H9 (cell line): ENCODE measurements at regions not wholly inside any gene's neighbourhood (a gene's known extent, or its start where the extent isn't known, plus 50 kb on each side); places are given as distances from the start of the nearest gene placed in this dataset.

Source experiments
- DNase-seq: peaks from one replicate; pipeline ENCODE4 v3.0.0-alpha.2; 2017
- H2AFZ ChIP-seq: one replicate; pipeline ENCODE4 v1.6.1; 2013; ENCODE audit warnings: mild to moderate bottlenecking, low read length, control low read depth, moderate library complexity
- H2AK5ac ChIP-seq: 2 replicates; pipeline ENCODE4 v1.6.1; 2013; ENCODE audit warnings: low read length, control low read depth, mixed read lengths; ENCODE audit not compliant: insufficient read length
- H2BK120ac ChIP-seq: one replicate; pipeline ENCODE4 v1.6.1; 2013; ENCODE audit warnings: low read depth, mild to moderate bottlenecking, low read length, control low read depth, inconsistent platforms; ENCODE audit not compliant: poor library complexity, severe bottlenecking
- H2BK12ac ChIP-seq: 2 replicates; pipeline ENCODE4 v1.6.1; 2013; ENCODE audit warnings: low read length, control low read depth, mixed read lengths, low read depth; ENCODE audit not compliant: insufficient read length
- H2BK15ac ChIP-seq: 2 replicates; pipeline ENCODE4 v1.6.1; 2013; ENCODE audit warnings: low read depth, low read length, control low read depth
- H2BK20ac ChIP-seq: one replicate; pipeline ENCODE4 v1.6.1; 2013; ENCODE audit warnings: low read depth, mild to moderate bottlenecking, low read length, control low read depth, inconsistent platforms; ENCODE audit not compliant: poor library complexity, severe bottlenecking
- H2BK5ac ChIP-seq: 2 replicates; pipeline ENCODE4 v1.6.1; 2013; ENCODE audit warnings: low read length, control low read depth, mixed read lengths; ENCODE audit not compliant: insufficient read length
- H3K14ac ChIP-seq: 2 replicates; pipeline ENCODE4 v1.6.1; 2013; ENCODE audit warnings: low read length, control low read depth; ENCODE audit not compliant: insufficient read depth
- H3K18ac ChIP-seq: 2 replicates; pipeline ENCODE4 v1.6.1; 2013; ENCODE audit warnings: low read depth, mild to moderate bottlenecking, mixed read lengths, low read length, control low read depth; ENCODE audit not compliant: insufficient read length
- H3K23ac ChIP-seq: 2 replicates; pipeline ENCODE4 v1.6.1; 2013; ENCODE audit warnings: low read length, control low read depth, mixed read lengths, low read depth; ENCODE audit not compliant: insufficient read length
- H3K23me2 ChIP-seq: 2 replicates; pipeline ENCODE4 v1.6.1; 2013; ENCODE audit warnings: low read depth, mild to moderate bottlenecking, mixed read lengths, low read length, control low read depth; ENCODE audit not compliant: insufficient read length, poor library complexity, severe bottlenecking
- H3K27ac ChIP-seq: 2 replicates; pipeline ENCODE4 v1.5.1; 2013; ENCODE audit warnings: low read length, control low read depth, mixed read lengths, low read depth; ENCODE audit not compliant: insufficient read length
- H3K27me3 ChIP-seq: 2 replicates; pipeline ENCODE4 v1.6.1; 2013; ENCODE audit warnings: low read length, control low read depth, inconsistent platforms; ENCODE audit not compliant: insufficient read depth
- H3K4ac ChIP-seq: 2 replicates; pipeline ENCODE4 v1.6.1; 2013; ENCODE audit warnings: low read depth, mild to moderate bottlenecking, control low read depth, inconsistent platforms, low read length, moderate library complexity
- H3K4me1 ChIP-seq: 2 replicates; pipeline ENCODE4 v1.6.1; 2013; ENCODE audit warnings: low read length, control low read depth, inconsistent platforms; ENCODE audit not compliant: insufficient read depth
- H3K4me2 ChIP-seq: 2 replicates; pipeline ENCODE4 v1.6.1; 2013; ENCODE audit warnings: low read length, control low read depth, mixed read lengths; ENCODE audit not compliant: insufficient read length, insufficient read depth
- H3K56ac ChIP-seq: 2 replicates; pipeline ENCODE4 v1.6.1; 2013; ENCODE audit warnings: low read depth, mild to moderate bottlenecking, mixed read lengths, low read length, control low read depth; ENCODE audit not compliant: insufficient read length
- H3K79me1 ChIP-seq: 2 replicates; pipeline ENCODE4 v1.6.1; 2013; ENCODE audit warnings: low read depth, mild to moderate bottlenecking, moderate library complexity, low read length, control low read depth, inconsistent platforms; ENCODE audit not compliant: insufficient read depth, poor library complexity, severe bottlenecking
- H3K79me2 ChIP-seq: 2 replicates; pipeline ENCODE4 v1.6.1; 2013; ENCODE audit warnings: low read length, control low read depth, inconsistent platforms; ENCODE audit not compliant: insufficient read depth
- H3K9ac ChIP-seq: 2 replicates; pipeline ENCODE4 v1.6.1; 2013; ENCODE audit warnings: low read length, control low read depth, mixed read lengths; ENCODE audit not compliant: insufficient read length; ENCODE audit errors: extremely low read depth
- H3K9me3 ChIP-seq: one replicate; pipeline ENCODE4 v1.6.1; 2013; ENCODE audit warnings: low read depth, low read length, inconsistent platforms; ENCODE audit not compliant: control insufficient read depth
- H3T11ph ChIP-seq: one replicate; pipeline ENCODE4 v1.6.1; 2013; ENCODE audit warnings: mild to moderate bottlenecking, low read length, control low read depth, inconsistent platforms
- H4K20me1 ChIP-seq: one replicate; pipeline ENCODE4 v1.6.1; 2013; ENCODE audit not compliant: control insufficient read depth, insufficient read length, insufficient read depth
- H4K5ac ChIP-seq: 2 replicates; pipeline ENCODE4 v1.6.1; 2013; ENCODE audit warnings: low read depth, mild to moderate bottlenecking, mixed read lengths, low read length, control low read depth; ENCODE audit not compliant: insufficient read length
- H4K8ac ChIP-seq: replicated peaks from 2 replicates; pipeline ENCODE4 v1.6.1; 2013; ENCODE audit warnings: low read length, control low read depth, mixed read lengths, low read depth; ENCODE audit not compliant: insufficient read length
- H4K91ac ChIP-seq: 2 replicates; pipeline ENCODE4 v1.6.1; 2013; ENCODE audit warnings: low read depth, mild to moderate bottlenecking, moderate library complexity, mixed read lengths, low read length, control low read depth; ENCODE audit not compliant: insufficient read length
- H3K27ac Mint-ChIP-seq, 3 experiments: 2 replicates in 2 of 3; 3 replicates in 1 of 3; pipeline ENCODE4 v1.8.0; 2020 to 2021; ENCODE audit warnings: mixed read lengths in 3 of 3, mild to moderate bottlenecking in 1 of 3, moderate library complexity in 1 of 3
- H3K27me3 Mint-ChIP-seq: 2 replicates; pipeline ENCODE4 v1.8.0; 2021; ENCODE audit warnings: low read depth, mild to moderate bottlenecking, moderate library complexity, mixed read lengths
- H3K36me3 Mint-ChIP-seq, 3 experiments: 2 replicates in 2 of 3; 3 replicates in 1 of 3; pipeline ENCODE4 v1.8.0; 2020 to 2021; ENCODE audit warnings: low read depth in 3 of 3, mixed read lengths in 3 of 3; ENCODE audit not compliant: insufficient read depth in 1 of 3
- H3K4me1 Mint-ChIP-seq, 2 experiments: 2 replicates each; pipeline ENCODE4 v1.8.0; 2020; ENCODE audit warnings: mixed read lengths in 2 of 2
- H3K4me3 Mint-ChIP-seq, 2 experiments: 2 replicates in 1 of 2; 3 replicates in 1 of 2; pipeline ENCODE4 v1.8.0; 2020 to 2021; ENCODE audit warnings: mild to moderate bottlenecking in 2 of 2, mixed read lengths in 2 of 2, moderate library complexity in 1 of 2
- H3K9me3 Mint-ChIP-seq, 2 experiments: 2 replicates in 1 of 2; 3 replicates in 1 of 2; pipeline ENCODE4 v1.8.0; 2020; ENCODE audit warnings: mild to moderate bottlenecking in 2 of 2, mixed read lengths in 2 of 2, moderate library complexity in 1 of 2
- CTCF ChIP-seq: fragments of 200-600 bp; sonication (generic); conservative IDR thresholded peaks from 3 replicates; pipeline ENCODE4 v1.8.0; 2021; ENCODE audit warnings: antibody characterized with exemption, mild to moderate bottlenecking
- WGBS: extraction: QIAGEN DNeasy Blood & Tissue Kit; methylation state at CpG from one replicate; pipeline ENCODE4 v1.1.7; 2013; ENCODE audit warnings: missing lambda C conversion rate, low lambda C conversion rate, mixed read lengths; ENCODE audit not compliant: insufficient read length; ENCODE audit errors: extremely low coverage; 5-methylcytosine and 5-hydroxymethylcytosine counted together

- Histone ChIP-seq H3K4me2 (no peak overlapping the region), H3K9me3 (no peaks in the 10 kb centered on the region), H3K27me3 (no peaks in the 10 kb centered on the region), H4K8ac (no peak overlapping the region), H3K9ac (no peak overlapping the region), H2BK20ac (no peak overlapping the region), H3K18ac (no peak overlapping the region), H3K56ac (no peak overlapping the region), H2AFZ (no peak overlapping the region), H3K27ac (no peak overlapping the region), H3K23me2 (no peaks in the 10 kb centered on the region), H4K5ac (no peak overlapping the region), H2BK120ac (no peak overlapping the region), H3T11ph (no peak overlapping the region), H2BK5ac (no peak overlapping the region), H3K79me1 (no peaks in the 10 kb centered on the region), H2AK5ac (no peak overlapping the region), H2BK15ac (no peak overlapping the region), H3K4me1 (peaks cover 13% of the 10 kb centered on the region; the same call in 1 of the 2 replicates), H3K79me2 (no peaks in the 10 kb centered on the region), H4K20me1 (no peaks in the 10 kb centered on the region), H3K14ac (no peak overlapping the region), H3K23ac (no peak overlapping the region), H4K91ac (no peak overlapping the region), H3K4ac (no peak overlapping the region), H2BK12ac (no peak overlapping the region)
- no peak overlapping the region for H3K27ac Mint-ChIP-seq
- no peaks in the 10 kb centered on the region for H3K9me3 Mint-ChIP-seq
- no peak for TF ChIP-seq CTCF
- no peaks in the 10 kb centered on the region; a peak in 1 of 7 replicates for H3K36me3 Mint-ChIP-seq
- DNase-seq = no peak
- no peak overlapping the region for H3K4me3 Mint-ChIP-seq
- peaks cover 28 to 36% of the 10 kb centered on the region in 2 experiments for H3K4me1 Mint-ChIP-seq
- WGBS = no CpG with 5 or more reads among the region's 2 CpGs
- H3K27me3 Mint-ChIP-seq = no peaks in the 10 kb centered on the region
These were observed 403.5 kb downstream of the ZSWIM6 start for GRCh38 chr5:61735531-61735930.
